Upper lobe of left lung (tissue), 4 donors: ENCODE measurements at regions not wholly inside any gene's neighbourhood (a gene's known extent, or its start where the extent isn't known, plus 50 kb on each side); places are given as distances from the start of the nearest gene placed in this dataset.

Experiments used
- CTCF ChIP-seq, 6 experiments: fragments of 450-650 bp in 4 of 6; fragments of 200-600 bp in 2 of 6; sonication (generic) in 2 of 6; IDR thresholded peaks; one replicate each; pipeline ENCODE4 v1.5.1; 2016 to 2019; ENCODE audit warnings: antibody characterized with exemption in 6 of 6
- EP300 ChIP-seq, 4 donors: sonication (generic); formaldehyde crosslinking; IDR thresholded peaks; one replicate each; pipeline ENCODE4 v1.5.1; 2017; ENCODE audit warnings: antibody characterized with exemption in 4 of 4, control low read depth in 2 of 4
- POLR2A ChIP-seq, 4 donors: fragments of 450-650 bp; IDR thresholded peaks; one replicate each; pipeline ENCODE4 v1.5.1; 2016 to 2017; ENCODE audit warnings: antibody characterized with exemption in 4 of 4, mild to moderate bottlenecking in 2 of 4
- POLR2AphosphoS5 ChIP-seq, 2 donors: sonication (generic); formaldehyde crosslinking; IDR thresholded peaks; one replicate each; pipeline ENCODE4 v1.5.1; 2017; ENCODE audit warnings: antibody characterized with exemption in 2 of 2

GRCh38 chr2:193687195-193687594 is 1492.5 kb upstream of the TMEFF2 start:
- TF ChIP-seq CTCF (IDR thresholded peaks at IDR 0.05) = no peak
- TF ChIP-seq POLR2A (IDR thresholded peaks at IDR 0.05) = no peak
- TF ChIP-seq POLR2AphosphoS5 (IDR thresholded peaks at IDR 0.05) = no peak
- TF ChIP-seq EP300 (IDR thresholded peaks at IDR 0.05) = no peak
